Type B pancreatic cell (in vitro differentiated cells): ENCODE measurements at regions not wholly inside any gene's neighbourhood (a gene's known extent, or its start where the extent isn't known, plus 50 kb on each side); places are given as distances from the start of the nearest gene placed in this dataset.

Source experiments
- DNase-seq: peaks from one replicate; pipeline ENCODE4 v3.0.0; 2021; ENCODE audit warnings: mixed read lengths; ENCODE audit not compliant: unreplicated experiment; ENCODE audit errors: extremely low spot score
- H3K27ac Mint-ChIP-seq: 2 replicates; pipeline ENCODE4 v1.8.0; 2021; ENCODE audit warnings: mild to moderate bottlenecking, mixed read lengths
- H3K27me3 Mint-ChIP-seq: 2 replicates; pipeline ENCODE4 v1.8.0; 2021; ENCODE audit warnings: mixed read lengths
- H3K36me3 Mint-ChIP-seq: 2 replicates; pipeline ENCODE4 v1.8.0; 2021; ENCODE audit warnings: mixed read lengths
- H3K4me1 Mint-ChIP-seq: one replicate; pipeline ENCODE4 v1.8.0; 2021; ENCODE audit warnings: mixed read lengths; ENCODE audit not compliant: unreplicated experiment
- H3K4me3 Mint-ChIP-seq: 2 replicates; pipeline ENCODE4 v1.8.0; 2021; ENCODE audit warnings: mild to moderate bottlenecking, mixed read lengths
- H3K9me3 Mint-ChIP-seq: 2 replicates; pipeline ENCODE4 v1.8.0; 2021; ENCODE audit warnings: mixed read lengths
- TF ChIP-seq, protein P1 (sequence below): fragments of 200-600 bp; sonication (generic); conservative IDR thresholded peaks from 2 replicates; pipeline ENCODE4 v1.5.0; 2021; ENCODE audit warnings: antibody characterized with exemption, mild to moderate bottlenecking

DNA sequence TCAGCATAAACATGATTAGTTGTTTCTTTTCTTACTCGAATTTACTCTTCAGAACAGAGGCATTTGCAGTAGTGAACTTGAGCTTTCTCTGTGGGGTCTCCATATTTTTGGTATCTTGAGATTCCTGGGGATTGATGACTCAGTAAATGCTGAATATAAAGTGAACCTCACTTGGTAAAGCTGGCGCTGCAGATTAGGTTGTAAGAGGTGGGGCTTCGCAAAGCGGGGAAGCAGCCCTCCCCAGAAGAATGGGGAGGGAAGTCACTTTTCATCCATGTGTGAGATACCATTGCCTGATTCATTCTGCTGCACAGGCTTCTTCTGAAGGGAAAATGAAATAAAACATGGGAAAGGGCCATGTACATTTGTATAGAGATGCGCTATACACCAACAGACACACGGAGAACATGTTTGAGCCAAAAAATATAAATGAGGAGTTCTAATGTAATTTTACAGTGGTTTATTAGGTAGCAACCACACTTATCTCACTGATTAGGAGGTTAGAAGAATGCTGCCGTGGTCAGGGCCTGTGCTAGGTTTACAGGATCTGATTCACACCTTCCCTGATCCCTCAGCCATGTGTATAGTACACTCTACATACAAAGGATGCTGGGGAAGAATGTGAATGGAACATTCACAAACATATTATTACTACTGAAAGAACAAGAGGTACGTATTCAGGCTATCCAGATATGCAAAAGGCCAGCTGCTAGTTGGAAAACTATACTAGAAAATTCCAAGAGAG lies 63.5 kb downstream of the DNTTIP2 start:
- Mint-ChIP-seq H3K9me3 (peaks cover 7% of the 10 kb centered on the region), H3K27me3 (no peaks in the 10 kb centered on the region), H3K4me1 (peaks cover 49% of the 10 kb centered on the region), H3K27ac (peak overlapping the region; percentile 48), H3K4me3 (no peak overlapping the region), H3K36me3 (peaks cover 4% of the 10 kb centered on the region)
- DNase-seq = peak; percentile 2
- TF ChIP-seq, protein P1, sequence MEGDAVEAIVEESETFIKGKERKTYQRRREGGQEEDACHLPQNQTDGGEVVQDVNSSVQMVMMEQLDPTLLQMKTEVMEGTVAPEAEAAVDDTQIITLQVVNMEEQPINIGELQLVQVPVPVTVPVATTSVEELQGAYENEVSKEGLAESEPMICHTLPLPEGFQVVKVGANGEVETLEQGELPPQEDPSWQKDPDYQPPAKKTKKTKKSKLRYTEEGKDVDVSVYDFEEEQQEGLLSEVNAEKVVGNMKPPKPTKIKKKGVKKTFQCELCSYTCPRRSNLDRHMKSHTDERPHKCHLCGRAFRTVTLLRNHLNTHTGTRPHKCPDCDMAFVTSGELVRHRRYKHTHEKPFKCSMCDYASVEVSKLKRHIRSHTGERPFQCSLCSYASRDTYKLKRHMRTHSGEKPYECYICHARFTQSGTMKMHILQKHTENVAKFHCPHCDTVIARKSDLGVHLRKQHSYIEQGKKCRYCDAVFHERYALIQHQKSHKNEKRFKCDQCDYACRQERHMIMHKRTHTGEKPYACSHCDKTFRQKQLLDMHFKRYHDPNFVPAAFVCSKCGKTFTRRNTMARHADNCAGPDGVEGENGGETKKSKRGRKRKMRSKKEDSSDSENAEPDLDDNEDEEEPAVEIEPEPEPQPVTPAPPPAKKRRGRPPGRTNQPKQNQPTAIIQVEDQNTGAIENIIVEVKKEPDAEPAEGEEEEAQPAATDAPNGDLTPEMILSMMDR = no peak

DNA sequence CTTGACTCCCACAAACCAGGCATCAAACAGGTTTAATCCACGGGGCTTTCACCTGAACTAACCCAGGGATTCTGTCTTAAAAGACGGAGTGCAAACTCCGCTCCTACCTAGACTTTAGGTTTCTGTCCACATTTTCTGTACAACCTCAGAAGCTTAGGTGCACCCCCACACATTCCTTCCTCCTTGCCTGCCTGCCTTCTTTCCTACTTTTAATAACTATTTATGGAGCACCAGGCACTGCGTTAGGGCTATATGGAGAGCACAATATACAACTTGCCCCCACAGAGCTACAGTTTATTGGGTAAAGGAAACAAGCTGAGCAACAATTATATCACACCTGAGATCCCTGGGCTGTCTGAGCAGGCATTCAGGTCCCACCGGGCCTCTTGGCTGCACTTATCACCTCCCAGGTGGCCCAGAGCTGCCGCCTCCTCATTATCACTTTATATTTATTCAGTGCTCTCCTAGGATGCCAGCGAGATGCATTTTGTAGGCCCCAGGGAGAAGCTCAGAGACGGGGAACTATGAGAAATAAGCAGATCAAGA lies 64.1 kb downstream of the DNTTIP2 start:
- peaks cover 12% of the 10 kb centered on the region for H3K9me3 Mint-ChIP-seq
- no peak for DNase-seq
- TF ChIP-seq, protein P1 = no peak
- peaks cover 8% of the 10 kb centered on the region for H3K36me3 Mint-ChIP-seq
- H3K27ac Mint-ChIP-seq = peak overlapping the region; percentile 48
- H3K4me1 Mint-ChIP-seq = peaks cover 52% of the 10 kb centered on the region
- no peak overlapping the region for H3K4me3 Mint-ChIP-seq
- H3K27me3 Mint-ChIP-seq = no peaks in the 10 kb centered on the region

DNA sequence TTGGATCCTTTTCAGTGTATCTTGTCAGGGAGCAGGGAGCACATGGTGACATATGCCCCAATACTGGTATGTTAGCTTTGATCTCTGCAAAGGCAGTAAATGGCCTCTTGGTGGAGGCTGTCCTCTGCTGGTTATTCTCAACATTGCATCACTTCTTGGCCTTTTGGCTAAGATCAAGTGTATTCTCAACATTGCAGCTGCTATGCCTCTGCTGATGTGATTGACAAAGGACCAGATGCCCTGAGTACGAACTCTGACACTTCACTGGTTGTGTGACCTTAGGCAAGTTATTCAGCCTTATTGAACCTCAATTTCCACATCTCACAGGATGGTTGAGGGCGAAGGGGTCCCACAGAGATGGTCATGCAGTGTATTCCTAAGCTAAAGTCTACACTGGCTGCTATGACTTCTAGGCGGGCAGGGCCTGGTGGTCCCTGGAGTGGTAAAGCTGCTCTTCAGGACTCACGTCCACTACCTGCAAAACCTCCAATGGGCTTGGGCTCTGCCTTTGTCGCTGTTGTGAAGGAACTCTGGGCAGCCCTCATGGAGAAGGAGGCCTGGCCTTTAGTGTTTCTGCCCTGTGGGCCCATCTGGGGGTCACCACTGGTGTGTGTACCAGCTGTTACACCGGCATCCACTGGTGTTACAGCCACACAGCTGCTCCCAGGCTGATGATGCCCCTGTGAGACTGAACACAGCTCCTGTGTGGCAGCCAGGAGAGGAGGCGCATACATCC lies 64.8 kb downstream of the DNTTIP2 start:
- H3K27ac Mint-ChIP-seq = no peak overlapping the region
- H3K27me3 Mint-ChIP-seq = no peaks in the 10 kb centered on the region
- H3K4me1 Mint-ChIP-seq = peaks cover 52% of the 10 kb centered on the region
- H3K36me3 Mint-ChIP-seq = peaks cover 8% of the 10 kb centered on the region
- H3K9me3 Mint-ChIP-seq = peaks cover 12% of the 10 kb centered on the region
- DNase-seq = no peak
- no peak overlapping the region for H3K4me3 Mint-ChIP-seq
- TF ChIP-seq, protein P1 = peak; percentile 96

DNA sequence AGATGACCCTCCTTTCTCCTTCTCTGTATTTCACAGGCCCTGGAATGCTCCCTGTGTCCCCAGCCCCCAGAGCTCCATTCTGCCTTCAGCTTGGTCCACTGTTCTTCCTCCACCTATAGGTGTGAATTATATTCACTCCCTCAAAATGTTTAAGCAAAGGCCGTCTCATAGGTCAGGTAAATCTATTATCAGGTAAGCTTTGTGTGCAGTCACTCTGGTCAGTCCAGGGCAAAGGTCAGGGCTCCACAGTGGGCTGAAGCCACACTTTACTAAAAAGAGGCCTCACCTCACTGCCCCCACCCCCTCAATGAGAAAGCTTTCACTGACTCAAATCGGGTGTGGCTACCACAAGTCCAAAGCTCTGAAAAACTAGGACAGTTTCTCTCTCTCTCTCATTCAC lies 65.9 kb downstream of the DNTTIP2 start:
- H3K9me3 Mint-ChIP-seq = peaks cover 21% of the 10 kb centered on the region
- H3K4me3 Mint-ChIP-seq = no peak overlapping the region
- TF ChIP-seq, protein P1 = no peak
- no peak overlapping the region for H3K27ac Mint-ChIP-seq
- H3K4me1 Mint-ChIP-seq = peaks cover 46% of the 10 kb centered on the region
- no peaks in the 10 kb centered on the region for H3K27me3 Mint-ChIP-seq
- peaks cover 8% of the 10 kb centered on the region for H3K36me3 Mint-ChIP-seq
- no peak for DNase-seq

DNA sequence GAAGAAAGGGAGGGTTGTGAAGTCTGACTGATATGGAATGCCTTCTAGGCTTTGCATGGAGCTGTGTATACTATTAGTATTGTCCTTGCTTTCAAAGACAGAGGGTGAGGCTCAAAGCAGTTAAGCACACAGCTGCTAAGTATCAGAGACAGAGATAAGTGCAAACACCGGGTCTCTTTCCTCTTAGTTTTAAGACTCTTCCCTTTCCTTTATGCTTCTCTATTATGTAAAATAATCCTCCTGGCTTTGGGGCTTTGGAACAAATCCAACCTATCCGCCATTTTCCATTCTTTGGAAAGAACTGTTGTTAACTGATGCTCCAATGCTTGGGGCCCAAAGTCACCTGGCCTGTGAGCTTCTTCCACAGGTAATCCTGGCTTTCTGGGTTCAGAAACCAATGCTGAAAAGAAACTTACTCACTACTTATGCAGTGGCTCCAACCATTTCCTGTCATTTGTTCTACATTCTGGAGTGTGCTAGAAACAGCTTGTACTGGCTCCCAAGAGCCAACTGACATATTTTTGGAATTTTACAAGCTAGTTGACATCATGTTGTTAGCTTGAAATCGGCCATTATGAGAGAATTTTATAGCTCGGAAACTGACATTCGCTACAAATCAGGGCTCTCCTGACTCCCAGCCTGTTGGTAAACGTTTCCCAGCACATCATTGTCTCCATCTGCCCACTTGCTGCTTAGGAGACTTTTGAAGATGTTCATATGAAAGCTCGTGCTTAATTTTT lies 67.5 kb downstream of the DNTTIP2 start:
- Mint-ChIP-seq H3K9me3 (peaks cover 21% of the 10 kb centered on the region), H3K4me3 (no peak overlapping the region), H3K36me3 (peaks cover 8% of the 10 kb centered on the region), H3K27me3 (no peaks in the 10 kb centered on the region), H3K4me1 (peaks cover 30% of the 10 kb centered on the region), H3K27ac (no peak overlapping the region)
- TF ChIP-seq, protein P1 = no peak
- DNase-seq = no peak
